GM18517 (cell line): ENCODE measurements at regions not wholly inside any gene's neighbourhood (a gene's known extent, or its start where the extent isn't known, plus 50 kb on each side); places are given as distances from the start of the nearest gene placed in this dataset.

Experiments
- ATAC-seq: cut with Tn5 transposase; IDR thresholded peaks from one replicate; pipeline ENCODE4 v1.9.1; 2021; ENCODE audit warnings: mild to moderate bottlenecking, moderate library complexity; ENCODE audit not compliant: unreplicated experiment

GRCh38 chr10:44301781-44302355 lies 83.0 kb downstream of the CXCL12 start:
- no peak for ATAC-seq

- peak; percentile 88 for ATAC-seq
Measured at GRCh38 chr10:44300666-44301649, 83.9 kb downstream of the CXCL12 start.

DNA sequence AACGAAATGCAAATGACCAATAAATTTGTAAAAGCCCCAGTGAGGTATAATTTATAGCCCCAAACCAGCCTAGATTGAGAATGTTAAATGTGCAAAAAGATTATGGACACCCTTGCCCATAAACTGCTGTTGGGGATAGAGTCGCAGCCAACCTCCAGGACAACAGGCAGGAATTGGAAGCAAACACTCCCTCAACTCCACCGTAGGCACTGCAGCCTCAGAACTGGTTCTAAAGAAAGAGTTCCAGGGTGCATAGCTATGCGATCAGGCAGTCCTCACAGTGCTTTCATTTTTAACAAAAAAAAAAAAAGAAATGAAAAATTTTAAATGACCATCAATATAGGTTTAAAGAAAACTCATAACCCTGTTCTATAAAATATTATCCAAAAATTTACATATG lies 86.2 kb downstream of the CXCL12 start:
- ATAC-seq, result no peak

DNA sequence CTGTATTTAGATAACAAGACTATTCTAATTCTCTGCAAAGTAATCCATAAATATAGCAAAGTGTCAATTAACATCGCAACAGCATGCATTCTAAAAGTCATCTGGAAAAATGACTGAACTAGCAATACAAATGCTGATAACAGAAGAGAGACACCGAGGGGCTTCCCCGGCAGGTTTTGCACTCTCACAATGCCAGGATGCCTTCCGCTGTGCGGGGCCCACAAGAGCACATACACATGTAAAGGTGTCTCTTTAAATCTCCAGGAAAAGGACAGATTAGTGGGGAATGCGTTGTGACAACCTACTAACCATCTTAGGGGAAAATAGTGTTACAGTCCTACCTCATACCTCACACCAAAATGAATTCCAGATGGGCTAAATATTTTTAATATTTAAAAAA lies 86.9 kb downstream of the CXCL12 start:
- no peak for ATAC-seq

GRCh38 chr10:44295644-44296241 lies 89.2 kb downstream of the CXCL12 start:
- ATAC-seq, result no peak

- no peak for ATAC-seq
Measured at GRCh38 chr10:44294726-44295412, 90.0 kb downstream of the CXCL12 start.

DNA sequence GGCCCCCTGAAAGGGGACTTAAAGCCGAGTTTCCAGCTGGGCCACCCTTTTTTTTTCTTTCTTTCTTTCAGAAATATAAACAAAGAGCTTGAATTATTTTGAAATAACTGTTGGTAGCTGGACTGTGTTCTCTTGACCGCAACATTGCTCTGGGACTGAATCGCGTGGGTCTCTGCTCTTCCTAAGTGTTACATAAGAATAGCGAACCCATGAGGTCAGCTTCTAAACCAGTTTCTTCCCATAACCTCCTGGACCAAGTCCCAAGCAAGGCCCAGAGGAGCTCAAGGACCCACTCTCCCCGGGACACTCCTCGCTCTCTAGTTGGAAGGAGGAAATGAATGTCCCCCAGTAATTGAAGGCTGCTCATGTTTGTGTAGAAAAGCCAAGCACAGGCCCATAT lies 91.1 kb downstream of the CXCL12 start:
- ATAC-seq, result no peak

DNA sequence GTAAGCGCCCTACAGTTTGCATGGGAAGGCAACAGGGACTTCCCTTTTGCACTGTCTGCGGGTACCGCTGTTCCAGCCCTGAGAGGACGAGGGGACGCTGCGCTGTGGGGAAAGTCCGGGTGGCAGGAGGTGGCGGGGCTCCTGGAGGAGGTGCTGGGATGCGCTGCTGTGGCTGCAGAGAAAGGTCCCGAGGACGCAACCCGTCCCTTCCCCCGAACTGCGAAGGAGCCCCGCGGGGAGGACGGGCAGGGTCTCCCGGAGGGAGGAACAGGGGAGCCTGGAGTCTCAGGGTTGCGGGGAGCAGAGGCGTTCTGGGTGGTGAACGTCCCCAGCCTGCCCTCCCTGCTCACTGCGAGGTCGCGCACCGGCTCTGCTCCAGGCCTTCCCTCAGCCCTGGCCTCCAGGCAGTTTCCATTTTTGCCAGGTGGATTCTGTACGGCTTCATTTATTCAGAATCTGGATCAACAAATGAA lies 91.6 kb downstream of the CXCL12 start:
- no peak for ATAC-seq

- no peak for ATAC-seq
Measured at GRCh38 chr10:44292390-44293002, 92.4 kb downstream of the CXCL12 start.

DNA sequence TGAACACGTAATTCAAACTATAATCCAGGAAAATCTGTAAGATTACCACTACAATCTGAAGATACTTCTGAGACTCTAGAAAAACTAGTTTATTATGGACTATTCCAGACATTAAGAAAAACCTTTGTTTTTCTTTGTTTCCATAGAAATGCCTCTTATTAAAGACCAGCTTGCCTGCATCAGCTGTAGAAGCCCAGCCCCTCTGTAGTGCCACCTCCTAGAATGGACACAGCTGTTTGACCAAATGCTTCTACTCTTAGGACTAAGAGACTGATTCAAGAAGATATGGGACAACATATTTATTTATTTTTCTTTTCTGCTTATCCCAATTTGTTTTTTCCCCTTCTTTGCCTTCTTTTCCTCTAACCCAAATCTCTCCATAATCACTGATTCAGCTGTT lies 93.8 kb downstream of the CXCL12 start:
- no peak for ATAC-seq

GRCh38 chr10:44289125-44289524 lies 95.8 kb downstream of the CXCL12 start:
- no peak for ATAC-seq

- ATAC-seq, result no peak
Measured at GRCh38 chr10:44287408-44287807, 97.5 kb downstream of the CXCL12 start.

DNA sequence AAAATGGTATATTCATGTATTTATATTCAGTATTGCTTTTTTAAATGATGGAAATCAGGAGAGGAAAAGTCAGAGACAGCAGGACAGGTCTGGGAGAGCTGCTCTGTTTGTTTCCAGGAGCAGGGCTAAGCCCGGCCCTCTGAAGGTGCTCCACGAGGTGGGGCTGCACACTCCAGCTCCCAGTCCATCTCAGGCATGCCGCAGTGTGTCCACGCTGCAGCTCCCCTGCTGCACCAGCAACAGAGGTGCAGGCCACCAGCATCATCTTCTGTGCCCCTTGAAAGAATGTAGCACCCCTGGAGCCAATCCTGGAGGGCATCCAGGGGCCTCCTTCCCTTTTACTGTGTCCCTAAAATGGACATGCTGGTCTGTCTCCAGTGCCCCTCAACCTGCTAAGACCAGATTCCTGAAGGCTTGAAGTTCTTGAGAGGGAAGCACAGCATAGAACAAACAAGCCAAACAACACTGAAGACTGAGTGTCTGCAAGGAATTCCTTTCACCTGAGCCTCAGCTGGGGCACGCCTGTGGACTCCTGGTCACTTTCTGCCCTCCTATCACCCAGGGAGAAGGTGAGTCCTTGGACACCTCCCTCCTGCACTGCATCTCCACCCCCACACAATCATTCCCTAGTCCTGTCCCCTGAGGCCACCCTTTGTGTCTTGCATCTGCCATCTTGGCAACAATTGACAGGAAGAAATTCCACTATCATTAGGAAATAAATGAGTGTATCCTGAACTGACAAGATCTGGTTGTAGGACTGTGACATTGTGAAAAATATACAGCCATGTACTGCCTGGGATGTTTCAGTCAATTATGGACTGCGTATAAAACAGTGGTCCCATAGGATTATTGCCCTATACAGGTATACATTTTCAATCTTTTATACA lies 100.5 kb downstream of the CXCL12 start:
- no peak for ATAC-seq

- ATAC-seq, result no peak
Measured at GRCh38 chr10:44282626-44283300, 102.1 kb downstream of the CXCL12 start.

DNA sequence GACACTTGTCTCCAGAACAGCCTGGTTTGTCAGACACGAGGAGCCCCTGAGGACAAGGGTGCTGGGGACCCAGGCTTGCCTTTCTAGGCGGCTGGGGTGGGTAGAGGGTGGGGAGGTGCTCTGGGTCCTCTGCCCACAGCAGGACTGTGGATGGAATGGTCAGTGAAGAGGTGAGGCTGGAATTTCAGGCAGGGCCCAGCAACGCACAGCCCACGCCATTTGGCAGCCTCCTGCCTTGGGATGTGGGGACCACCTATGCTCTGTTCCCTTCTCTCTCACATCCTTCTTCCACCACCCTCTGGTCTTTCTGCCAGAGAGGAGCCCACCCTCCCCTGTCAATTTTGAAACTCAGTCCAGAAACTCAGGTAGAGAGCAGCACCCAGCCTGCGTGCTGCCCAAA lies 103.2 kb downstream of the CXCL12 start:
- ATAC-seq, result no peak

- no peak for ATAC-seq
Measured at GRCh38 chr10:44281089-44281613, 103.7 kb downstream of the CXCL12 start.

- no peak for ATAC-seq
Measured at GRCh38 chr10:44280226-44281014, 104.5 kb downstream of the CXCL12 start.

- no peak for ATAC-seq
Measured at GRCh38 chr10:44279426-44280126, 105.3 kb downstream of the CXCL12 start.
